ENCODE measurements at regions not wholly inside any gene's neighbourhood (a gene's known extent, or its start where the extent isn't known, plus 50 kb on each side); places are given as distances from the start of the nearest gene placed in this dataset.

DNA sequence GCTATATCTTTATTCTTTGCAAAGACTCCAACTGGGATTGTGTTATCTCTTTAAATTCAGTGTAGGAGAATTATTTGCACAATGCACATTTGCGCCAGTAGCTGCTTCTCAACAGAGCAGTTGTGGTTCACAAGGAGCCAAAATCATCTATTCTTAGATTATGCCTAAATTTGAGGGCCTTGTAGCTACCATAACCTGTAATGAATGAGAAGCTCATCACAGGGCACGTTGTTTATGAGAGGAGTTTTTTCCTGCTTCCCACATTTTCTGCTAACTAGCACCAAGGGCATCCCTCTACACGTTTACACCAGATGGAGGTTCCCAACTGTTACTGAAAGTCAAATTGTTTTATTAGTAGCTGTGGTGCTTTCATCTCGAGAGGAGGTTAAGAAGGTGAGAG is 322.4 kb downstream of the TMEM161B start:
- ChIA-PET CTCF (no interaction called here), POLR2A (no interaction called here)

DNA sequence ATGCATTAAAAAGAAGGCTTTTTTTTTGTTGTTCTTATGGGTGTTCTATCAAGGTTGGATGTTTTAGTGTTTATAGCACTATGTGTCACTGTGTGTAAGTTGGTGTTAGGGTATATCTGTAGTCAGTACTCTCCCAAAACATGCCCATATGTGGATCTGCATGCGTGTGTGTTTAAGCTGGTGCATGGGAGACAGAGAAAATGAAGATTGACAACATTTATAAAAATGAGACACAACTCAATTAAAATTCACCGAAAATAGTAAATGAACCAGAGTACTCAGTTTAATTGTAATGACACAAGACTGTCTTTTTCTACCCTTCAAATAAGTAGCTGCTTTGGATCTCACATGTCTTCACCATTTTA is 323.4 kb downstream of the TMEM161B start:
- ChIA-PET POLR2A (no interaction called here), CTCF (interaction anchor here (0.9 kb wide), 1 partner anchor 746 kb away, joined by 3 read pairs; no protein-coding TSS in a partner anchor)
- no peak overlapping the region for H3K4me3 ChIP-seq (ENCODE audit: low read depth in 2 of 2, low read length in 1 of 2)

More for the DNA sequence above, 322.4 kb downstream of the TMEM161B start:
- no peaks in the 10 kb centered on the region for H3K9me3 ChIP-seq
- H3K27me3 ChIP-seq (ENCODE audit: insufficient read depth): no peaks in the 10 kb centered on the region
- H3K9me2 ChIP-seq: no peaks in the 10 kb centered on the region
- H3K9ac ChIP-seq: no peak overlapping the region
- H3K4me2 ChIP-seq: no peak overlapping the region
- no peak overlapping the region for H3K4me3 ChIP-seq (ENCODE audit: low read depth in 2 of 2, low read length in 1 of 2)
- H3K4me1 ChIP-seq (ENCODE audit: control insufficient read depth in 1 of 2, insufficient read depth in 2 of 2, low read depth in 1 of 2, low read length in 1 of 2): no peaks in the 10 kb centered on the region
- H3F3A ChIP-seq (replicated peaks; ENCODE audit: insufficient read depth): no peaks in the 10 kb centered on the region
- H3K79me2 ChIP-seq (ENCODE audit: insufficient read depth): no peaks in the 10 kb centered on the region
- WGBS (ENCODE audit: low lambda C conversion rate): 2% methylated on average over 4 of the region's 4 CpGs
- H3K27ac ChIP-seq (ENCODE audit: low read depth in 2 of 2, low read length in 1 of 2): no peak overlapping the region
- TF ChIP-seq POLR2AphosphoS5 (IDR thresholded peaks at IDR 0.05; ENCODE audit: low read depth, low read length): no peak
- no peak for TF ChIP-seq TEAD4 (IDR thresholded peaks at IDR 0.05; ENCODE audit: borderline replicate concordance, insufficient read depth)
- H3K36me3 ChIP-seq (replicated peaks in 1 of 2; ENCODE audit: control insufficient read depth in 1 of 2, insufficient read depth in 2 of 2, low read length in 1 of 2): no peaks in the 10 kb centered on the region
- no peak for DNase-seq
- no peak overlapping the region for H2AFZ ChIP-seq (ENCODE audit: low read depth)
- H4K20me1 ChIP-seq (ENCODE audit: insufficient read depth): no peaks in the 10 kb centered on the region

DNA sequence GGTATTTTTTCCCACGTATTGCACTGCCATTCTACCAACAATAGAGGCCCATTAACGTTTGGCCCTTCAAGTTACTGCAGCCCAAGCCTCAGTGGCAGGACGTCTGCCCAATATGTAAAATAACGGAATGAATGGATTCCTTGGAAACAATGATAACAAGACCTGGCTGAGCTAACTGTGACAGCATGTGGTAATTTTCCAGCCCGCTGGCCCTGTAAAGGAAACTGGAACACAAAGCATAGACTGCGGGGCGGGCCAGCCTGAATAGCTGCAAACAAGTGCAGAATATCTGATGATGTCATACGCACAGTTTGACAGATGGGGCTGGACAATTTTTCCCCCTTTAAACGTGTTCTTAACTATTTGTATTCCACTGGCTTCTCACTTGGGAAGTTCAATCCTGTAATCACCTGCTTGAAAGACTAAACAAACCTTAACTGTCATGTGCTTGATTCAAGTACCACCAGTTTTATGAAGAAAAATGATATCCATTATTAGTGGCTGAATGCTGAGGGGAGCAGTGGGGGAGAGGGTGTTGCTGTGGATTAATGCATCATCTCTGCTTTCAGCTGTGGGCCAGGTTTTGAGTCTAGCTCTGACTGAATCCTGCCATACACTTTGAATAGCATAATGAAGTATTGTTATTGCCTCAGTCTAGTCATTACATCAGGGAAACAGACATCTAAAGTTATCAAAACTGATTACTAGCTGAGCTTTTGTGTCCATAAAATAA is 323.9 kb downstream of the TMEM161B start:
- no peak for TF ChIP-seq NFIC (IDR thresholded peaks at IDR 0.05; ENCODE audit: borderline replicate concordance)
- no peak for TF ChIP-seq GATA2 (CRISPR knock-in tag; IDR thresholded peaks at IDR 0.05)
- TF ChIP-seq, protein P1, sequence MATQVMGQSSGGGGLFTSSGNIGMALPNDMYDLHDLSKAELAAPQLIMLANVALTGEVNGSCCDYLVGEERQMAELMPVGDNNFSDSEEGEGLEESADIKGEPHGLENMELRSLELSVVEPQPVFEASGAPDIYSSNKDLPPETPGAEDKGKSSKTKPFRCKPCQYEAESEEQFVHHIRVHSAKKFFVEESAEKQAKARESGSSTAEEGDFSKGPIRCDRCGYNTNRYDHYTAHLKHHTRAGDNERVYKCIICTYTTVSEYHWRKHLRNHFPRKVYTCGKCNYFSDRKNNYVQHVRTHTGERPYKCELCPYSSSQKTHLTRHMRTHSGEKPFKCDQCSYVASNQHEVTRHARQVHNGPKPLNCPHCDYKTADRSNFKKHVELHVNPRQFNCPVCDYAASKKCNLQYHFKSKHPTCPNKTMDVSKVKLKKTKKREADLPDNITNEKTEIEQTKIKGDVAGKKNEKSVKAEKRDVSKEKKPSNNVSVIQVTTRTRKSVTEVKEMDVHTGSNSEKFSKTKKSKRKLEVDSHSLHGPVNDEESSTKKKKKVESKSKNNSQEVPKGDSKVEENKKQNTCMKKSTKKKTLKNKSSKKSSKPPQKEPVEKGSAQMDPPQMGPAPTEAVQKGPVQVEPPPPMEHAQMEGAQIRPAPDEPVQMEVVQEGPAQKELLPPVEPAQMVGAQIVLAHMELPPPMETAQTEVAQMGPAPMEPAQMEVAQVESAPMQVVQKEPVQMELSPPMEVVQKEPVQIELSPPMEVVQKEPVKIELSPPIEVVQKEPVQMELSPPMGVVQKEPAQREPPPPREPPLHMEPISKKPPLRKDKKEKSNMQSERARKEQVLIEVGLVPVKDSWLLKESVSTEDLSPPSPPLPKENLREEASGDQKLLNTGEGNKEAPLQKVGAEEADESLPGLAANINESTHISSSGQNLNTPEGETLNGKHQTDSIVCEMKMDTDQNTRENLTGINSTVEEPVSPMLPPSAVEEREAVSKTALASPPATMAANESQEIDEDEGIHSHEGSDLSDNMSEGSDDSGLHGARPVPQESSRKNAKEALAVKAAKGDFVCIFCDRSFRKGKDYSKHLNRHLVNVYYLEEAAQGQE (IDR thresholded peaks at IDR 0.05; ENCODE audit: low read depth, low read length): no peak
- Histone ChIP-seq H3K9me3 (no peaks in the 10 kb centered on the region), H3K4me3 (ENCODE audit: low read depth in 2 of 2, low read length in 1 of 2) (no peak overlapping the region), H3K4me2 (no peak overlapping the region), H3K9ac (no peak overlapping the region), H4K20me1 (ENCODE audit: insufficient read depth) (no peaks in the 10 kb centered on the region), H3K79me2 (ENCODE audit: insufficient read depth) (no peaks in the 10 kb centered on the region), H2AFZ (ENCODE audit: low read depth) (no peak overlapping the region), H3K4me1 (ENCODE audit: control insufficient read depth in 1 of 2, insufficient read depth in 2 of 2, low read depth in 1 of 2, low read length in 1 of 2) (no peaks in the 10 kb centered on the region), H3K36me3 (replicated peaks in 1 of 2; ENCODE audit: control insufficient read depth in 1 of 2, insufficient read depth in 2 of 2, low read length in 1 of 2) (no peaks in the 10 kb centered on the region), H3F3A (replicated peaks; ENCODE audit: insufficient read depth) (no peaks in the 10 kb centered on the region), H3K27ac (ENCODE audit: low read depth in 2 of 2, low read length in 1 of 2) (no peak overlapping the region), H3K27me3 (ENCODE audit: insufficient read depth) (no peaks in the 10 kb centered on the region), H3K9me2 (no peaks in the 10 kb centered on the region)
- DNase-seq: no peak
- ChIA-PET CTCF (interaction anchor here (0.9 to 1.0 kb wide), 2 partner anchors 13 to 747 kb away, joined by 3 read pairs; no protein-coding TSS in a partner anchor), POLR2A (no interaction called here)
- 6% methylated on average over 9 of the region's 9 CpGs for WGBS (ENCODE audit: low lambda C conversion rate)

More for the DNA sequence above, 323.4 kb downstream of the TMEM161B start:
- TF ChIP-seq, protein P2, sequence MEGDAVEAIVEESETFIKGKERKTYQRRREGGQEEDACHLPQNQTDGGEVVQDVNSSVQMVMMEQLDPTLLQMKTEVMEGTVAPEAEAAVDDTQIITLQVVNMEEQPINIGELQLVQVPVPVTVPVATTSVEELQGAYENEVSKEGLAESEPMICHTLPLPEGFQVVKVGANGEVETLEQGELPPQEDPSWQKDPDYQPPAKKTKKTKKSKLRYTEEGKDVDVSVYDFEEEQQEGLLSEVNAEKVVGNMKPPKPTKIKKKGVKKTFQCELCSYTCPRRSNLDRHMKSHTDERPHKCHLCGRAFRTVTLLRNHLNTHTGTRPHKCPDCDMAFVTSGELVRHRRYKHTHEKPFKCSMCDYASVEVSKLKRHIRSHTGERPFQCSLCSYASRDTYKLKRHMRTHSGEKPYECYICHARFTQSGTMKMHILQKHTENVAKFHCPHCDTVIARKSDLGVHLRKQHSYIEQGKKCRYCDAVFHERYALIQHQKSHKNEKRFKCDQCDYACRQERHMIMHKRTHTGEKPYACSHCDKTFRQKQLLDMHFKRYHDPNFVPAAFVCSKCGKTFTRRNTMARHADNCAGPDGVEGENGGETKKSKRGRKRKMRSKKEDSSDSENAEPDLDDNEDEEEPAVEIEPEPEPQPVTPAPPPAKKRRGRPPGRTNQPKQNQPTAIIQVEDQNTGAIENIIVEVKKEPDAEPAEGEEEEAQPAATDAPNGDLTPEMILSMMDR (IDR thresholded peaks at IDR 0.05): no peak
- TF ChIP-seq RXRA (IDR thresholded peaks at IDR 0.05; ENCODE audit: borderline replicate concordance, low read depth): no peak
- TF ChIP-seq NFIC (IDR thresholded peaks at IDR 0.05; ENCODE audit: borderline replicate concordance): no peak
- Histone ChIP-seq H3K27me3 (ENCODE audit: insufficient read depth) (no peaks in the 10 kb centered on the region), H3K9ac (no peak overlapping the region), H2AFZ (ENCODE audit: low read depth) (no peak overlapping the region), H3F3A (replicated peaks; ENCODE audit: insufficient read depth) (no peaks in the 10 kb centered on the region), H3K9me3 (no peaks in the 10 kb centered on the region), H3K9me2 (no peaks in the 10 kb centered on the region), H3K4me1 (ENCODE audit: control insufficient read depth in 1 of 2, insufficient read depth in 2 of 2, low read depth in 1 of 2, low read length in 1 of 2) (no peaks in the 10 kb centered on the region), H3K79me2 (ENCODE audit: insufficient read depth) (no peaks in the 10 kb centered on the region), H3K27ac (ENCODE audit: low read depth in 2 of 2, low read length in 1 of 2) (no peak overlapping the region), H3K36me3 (replicated peaks in 1 of 2; ENCODE audit: control insufficient read depth in 1 of 2, insufficient read depth in 2 of 2, low read length in 1 of 2) (no peaks in the 10 kb centered on the region), H3K4me2 (no peak overlapping the region), H4K20me1 (ENCODE audit: insufficient read depth) (no peaks in the 10 kb centered on the region)
- 2% methylated on average over 2 of the region's 2 CpGs for WGBS (ENCODE audit: low lambda C conversion rate)
- no peak for DNase-seq

Data from SK-N-SH (cell line).